Kidney (tissue), 13 donors: ENCODE measurements at regions not wholly inside any gene's neighbourhood (a gene's known extent, or its start where the extent isn't known, plus 50 kb on each side); places are given as distances from the start of the nearest gene placed in this dataset.

ENCODE experiments used
- DNase-seq, 5 donors: peaks; one replicate each; pipeline ENCODE4 v3.0.0-alpha.2; 2013 to 2020
- FAIRE-seq: peaks from 2 replicates; lab custom pipeline; 2012; peaks lifted over from hg19 to GRCh38; lab: Jason Lieb, UNC
- H3K27ac ChIP-seq, 2 donors: one replicate each; pipeline ENCODE4 v1.7.0; 2013; ENCODE audit warnings: low read depth in 2 of 2, low read length in 2 of 2, inconsistent platforms in 1 of 2
- H3K27me3 ChIP-seq: one replicate; pipeline ENCODE4 v1.7.1; 2013; ENCODE audit warnings: low read length, inconsistent platforms; ENCODE audit not compliant: control insufficient read depth, insufficient read depth
- H3K36me3 ChIP-seq, 3 donors: one replicate each; pipeline versions ENCODE4 v1.7.0 to v1.7.1; 2013; ENCODE audit warnings: low read length in 3 of 3, control low read depth in 1 of 3, inconsistent platforms in 1 of 3; ENCODE audit not compliant: insufficient read depth in 3 of 3, control insufficient read depth in 2 of 3
- H3K4me1 ChIP-seq, 3 donors: one replicate each; pipeline versions ENCODE4 v1.7.0 to v1.7.1; 2013; ENCODE audit warnings: low read length in 3 of 3, inconsistent platforms in 1 of 3, low read depth in 1 of 3; ENCODE audit not compliant: control insufficient read depth in 2 of 3, insufficient read depth in 2 of 3
- H3K4me3 ChIP-seq, 3 donors: one replicate each; pipeline versions ENCODE4 v1.7.0 to v1.8.1; 2013; ENCODE audit warnings: low read length in 3 of 3, control low read depth in 1 of 3, inconsistent platforms in 1 of 3
- H3K9ac ChIP-seq, 3 donors: one replicate each; pipeline versions ENCODE4 v1.7.0 to v1.7.1; 2013; ENCODE audit warnings: low read length in 3 of 3, control low read depth in 1 of 3, inconsistent platforms in 1 of 3
- H3K9me3 ChIP-seq, 3 donors: one replicate each; pipeline versions ENCODE4 v1.7.0 to v1.7.1; 2013; ENCODE audit warnings: low read length in 3 of 3, control low read depth in 1 of 3, inconsistent platforms in 1 of 3; ENCODE audit not compliant: control insufficient read depth in 2 of 3, insufficient read depth in 1 of 3
- intact Hi-C: fragments of 100-400 bp; cut with DNase I; formaldehyde crosslinking; loops from one replicate; pipeline ENCODE4 v1.11.1; 2022
- TF ChIP-seq, protein P1 (sequence below): IDR thresholded peaks from 3 replicates; pipeline ENCODE4 v1.5.1; 2012; ENCODE audit warnings: mild to moderate bottlenecking, moderate library complexity, borderline replicate concordance; ENCODE audit not compliant: insufficient read depth; ENCODE audit errors: extremely low read depth
- donor health status: control.
- donor health status: control.
- donor health status: control.
- donor health status: control.
- donor health status: control.
- donor health status: DM: yes; HTN: yes; CAD: no.
- donor health status: Normal renal cell carcinoma (clear cell type).

DNA sequence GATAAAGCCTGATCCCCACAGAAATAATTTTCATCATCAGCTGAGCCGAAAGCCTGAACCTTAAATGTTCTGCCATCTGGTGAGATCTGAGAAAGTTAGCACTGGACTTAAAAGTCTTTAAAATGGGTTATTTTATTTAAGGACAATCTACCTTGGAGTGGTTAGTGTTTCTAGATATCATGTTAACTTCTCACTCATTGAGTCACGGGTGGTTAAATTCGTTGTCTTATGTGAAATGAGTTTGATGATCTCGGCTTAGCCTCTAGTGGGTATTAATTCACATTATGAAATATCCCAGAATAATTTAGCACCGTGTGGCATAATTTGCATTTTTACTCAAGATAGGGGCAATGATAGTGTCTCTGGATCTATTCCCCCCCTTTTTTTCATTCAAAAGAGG lies 117.4 kb upstream of the ZNF536 start:
- DNase-seq (no peak), FAIRE-seq (no peak)
- H3K4me3 ChIP-seq, result no peak overlapping the region
- peaks cover 23% of the 10 kb centered on the region for H3K27me3 ChIP-seq
- H3K4me1 ChIP-seq, result no peaks in the 10 kb centered on the region
- no peak overlapping the region for H3K9ac ChIP-seq
- intact Hi-C loops, result no loop called here
- no peaks in the 10 kb centered on the region for H3K9me3 ChIP-seq
- no peak overlapping the region for H3K27ac ChIP-seq
- TF ChIP-seq, protein P1, sequence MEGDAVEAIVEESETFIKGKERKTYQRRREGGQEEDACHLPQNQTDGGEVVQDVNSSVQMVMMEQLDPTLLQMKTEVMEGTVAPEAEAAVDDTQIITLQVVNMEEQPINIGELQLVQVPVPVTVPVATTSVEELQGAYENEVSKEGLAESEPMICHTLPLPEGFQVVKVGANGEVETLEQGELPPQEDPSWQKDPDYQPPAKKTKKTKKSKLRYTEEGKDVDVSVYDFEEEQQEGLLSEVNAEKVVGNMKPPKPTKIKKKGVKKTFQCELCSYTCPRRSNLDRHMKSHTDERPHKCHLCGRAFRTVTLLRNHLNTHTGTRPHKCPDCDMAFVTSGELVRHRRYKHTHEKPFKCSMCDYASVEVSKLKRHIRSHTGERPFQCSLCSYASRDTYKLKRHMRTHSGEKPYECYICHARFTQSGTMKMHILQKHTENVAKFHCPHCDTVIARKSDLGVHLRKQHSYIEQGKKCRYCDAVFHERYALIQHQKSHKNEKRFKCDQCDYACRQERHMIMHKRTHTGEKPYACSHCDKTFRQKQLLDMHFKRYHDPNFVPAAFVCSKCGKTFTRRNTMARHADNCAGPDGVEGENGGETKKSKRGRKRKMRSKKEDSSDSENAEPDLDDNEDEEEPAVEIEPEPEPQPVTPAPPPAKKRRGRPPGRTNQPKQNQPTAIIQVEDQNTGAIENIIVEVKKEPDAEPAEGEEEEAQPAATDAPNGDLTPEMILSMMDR, result no peak
- H3K36me3 ChIP-seq, result no peaks in the 10 kb centered on the region

DNA sequence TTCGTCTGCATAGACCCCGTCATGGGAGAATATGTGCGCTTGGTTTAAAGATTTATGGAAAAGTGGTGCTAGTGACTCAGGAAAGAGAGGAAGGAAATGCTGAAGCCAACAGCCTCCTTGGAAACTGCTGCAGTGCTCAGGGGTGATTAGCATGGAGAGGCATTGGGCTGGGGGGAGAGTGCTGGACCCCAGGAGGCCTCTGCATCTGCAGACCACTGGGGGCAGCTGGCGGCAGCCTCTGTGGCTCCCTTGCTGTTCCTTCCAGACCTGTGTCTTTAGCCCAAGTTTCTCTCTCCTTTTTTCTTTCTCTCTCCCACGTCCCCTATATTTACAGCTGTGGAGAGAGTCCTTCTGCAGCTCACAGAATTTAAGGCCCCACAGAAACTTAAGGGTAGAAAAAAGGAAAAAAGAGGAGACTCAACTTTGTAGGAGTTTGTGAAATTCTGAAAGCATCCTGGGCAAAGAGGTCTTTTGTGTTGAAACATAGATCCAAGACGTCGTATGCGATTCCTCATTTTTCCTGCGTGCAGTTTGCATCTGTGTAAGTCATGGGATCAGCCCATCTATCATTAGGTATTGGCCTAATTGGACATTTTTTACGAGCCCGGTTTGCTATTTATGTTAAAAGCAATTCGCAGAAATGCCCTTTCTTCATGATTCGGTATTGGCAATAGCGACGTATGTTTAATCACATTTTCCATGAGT lies 116.2 kb upstream of the ZNF536 start:
- no peak overlapping the region for H3K4me3 ChIP-seq
- H3K9me3 ChIP-seq, result no peaks in the 10 kb centered on the region
- H3K9ac ChIP-seq, result no peak overlapping the region
- peaks cover 23% of the 10 kb centered on the region for H3K27me3 ChIP-seq
- H3K4me1 ChIP-seq, result no peaks in the 10 kb centered on the region
- TF ChIP-seq, protein P1, result no peak
- DNase-seq (no peak), FAIRE-seq (no peak)
- intact Hi-C loops, result no loop called here
- H3K27ac ChIP-seq, result no peak overlapping the region
- no peaks in the 10 kb centered on the region for H3K36me3 ChIP-seq

DNA sequence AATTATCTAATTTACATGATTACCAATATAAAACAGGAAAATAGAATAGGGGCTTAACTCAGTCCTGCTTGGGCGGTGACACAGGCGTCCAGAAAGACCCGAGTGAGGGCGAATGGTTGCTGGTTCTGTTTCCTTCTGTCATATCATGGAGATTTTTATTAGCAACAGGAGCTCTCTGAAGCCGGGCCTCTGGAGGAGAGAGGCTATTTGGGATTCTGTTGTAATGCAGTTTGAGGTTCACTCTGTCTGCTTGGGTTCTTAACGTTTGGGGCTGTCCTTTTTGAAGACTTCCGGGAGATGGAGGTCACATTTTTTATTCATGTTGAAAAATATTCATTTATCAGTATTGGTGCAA lies 115.7 kb upstream of the ZNF536 start:
- intact Hi-C loops, result no loop called here
- H3K36me3 ChIP-seq, result no peaks in the 10 kb centered on the region
- peaks cover 23% of the 10 kb centered on the region for H3K27me3 ChIP-seq
- H3K27ac ChIP-seq, result no peak overlapping the region
- no peaks in the 10 kb centered on the region for H3K9me3 ChIP-seq
- no peak overlapping the region for H3K4me3 ChIP-seq
- H3K4me1 ChIP-seq, result no peaks in the 10 kb centered on the region
- TF ChIP-seq, protein P1, result no peak
- DNase-seq, result no peak
- no peak for FAIRE-seq
- H3K9ac ChIP-seq, result no peak overlapping the region
